Astrocyte of the spinal cord (primary cell): ENCODE measurements at regions not wholly inside any gene's neighbourhood (a gene's known extent, or its start where the extent isn't known, plus 50 kb on each side); places are given as distances from the start of the nearest gene placed in this dataset.

Source experiments
- DNase-seq: peaks from one replicate; pipeline ENCODE4 v3.0.0; 2011; ENCODE audit warnings: low read depth, low spot score
- H3K4me3 ChIP-seq: 2 replicates; pipeline ENCODE4 v1.5.1; 2011; ENCODE audit warnings: low read depth, mild to moderate bottlenecking, low read length, moderate library complexity
- in situ Hi-C: cut with HindIII; loops from 2 replicates; pipeline ENCODE4 v1.10.0; 2017; ENCODE audit warnings: low sequenced_read_pairs
- TF ChIP-seq, protein P1 (sequence below): IDR thresholded peaks from 2 replicates; pipeline ENCODE4 v1.5.1; 2012; ENCODE audit warnings: low read depth, mild to moderate bottlenecking, low read length, inconsistent platforms

- H3K4me3 ChIP-seq, result no peak overlapping the region
- TF ChIP-seq, protein P1, sequence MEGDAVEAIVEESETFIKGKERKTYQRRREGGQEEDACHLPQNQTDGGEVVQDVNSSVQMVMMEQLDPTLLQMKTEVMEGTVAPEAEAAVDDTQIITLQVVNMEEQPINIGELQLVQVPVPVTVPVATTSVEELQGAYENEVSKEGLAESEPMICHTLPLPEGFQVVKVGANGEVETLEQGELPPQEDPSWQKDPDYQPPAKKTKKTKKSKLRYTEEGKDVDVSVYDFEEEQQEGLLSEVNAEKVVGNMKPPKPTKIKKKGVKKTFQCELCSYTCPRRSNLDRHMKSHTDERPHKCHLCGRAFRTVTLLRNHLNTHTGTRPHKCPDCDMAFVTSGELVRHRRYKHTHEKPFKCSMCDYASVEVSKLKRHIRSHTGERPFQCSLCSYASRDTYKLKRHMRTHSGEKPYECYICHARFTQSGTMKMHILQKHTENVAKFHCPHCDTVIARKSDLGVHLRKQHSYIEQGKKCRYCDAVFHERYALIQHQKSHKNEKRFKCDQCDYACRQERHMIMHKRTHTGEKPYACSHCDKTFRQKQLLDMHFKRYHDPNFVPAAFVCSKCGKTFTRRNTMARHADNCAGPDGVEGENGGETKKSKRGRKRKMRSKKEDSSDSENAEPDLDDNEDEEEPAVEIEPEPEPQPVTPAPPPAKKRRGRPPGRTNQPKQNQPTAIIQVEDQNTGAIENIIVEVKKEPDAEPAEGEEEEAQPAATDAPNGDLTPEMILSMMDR, result no peak
- in situ Hi-C loops, result no loop called here
- peak; percentile 5 for DNase-seq
Measured at GRCh38 chr1:244271691-244272308, 179.9 kb downstream of the ADSS2 start.

- no peak overlapping the region for H3K4me3 ChIP-seq
- TF ChIP-seq, protein P1, result peak; percentile 83
- DNase-seq, result peak; percentile 94
- in situ Hi-C loops, result no loop called here
Measured at GRCh38 chr1:244272471-244273261, 179.0 kb downstream of the ADSS2 start.

DNA sequence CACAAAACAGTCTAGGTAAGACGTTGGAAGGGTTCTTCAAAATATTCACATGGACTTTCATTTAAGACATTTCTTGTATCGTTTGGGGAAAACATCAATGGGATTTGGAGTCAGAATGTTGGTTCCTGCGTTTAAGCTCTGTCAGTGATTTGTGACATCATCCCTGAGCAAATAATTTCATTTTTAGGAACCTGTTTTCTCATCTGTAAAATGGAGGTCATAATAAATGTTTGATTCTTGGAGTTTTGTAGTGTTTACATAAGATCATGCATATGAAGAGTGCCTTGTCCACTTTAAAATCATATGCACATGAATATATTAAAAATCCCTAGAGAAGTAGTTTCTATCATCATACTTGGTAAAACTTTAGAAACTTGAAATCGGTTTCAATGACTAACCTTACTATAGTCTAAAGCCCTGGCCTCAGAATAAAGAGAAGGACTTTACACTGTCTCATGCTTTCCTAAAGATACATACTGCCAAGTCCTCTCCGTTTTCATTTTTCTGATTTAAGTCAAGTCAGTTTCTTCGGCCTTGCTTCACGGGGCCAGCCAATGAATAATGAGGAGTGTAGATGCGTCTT is 178.4 kb downstream of the ADSS2 start:
- TF ChIP-seq, protein P1, result no peak
- DNase-seq, result no peak
- in situ Hi-C loops, result no loop called here
- H3K4me3 ChIP-seq, result peak overlapping the region; percentile 17

DNA sequence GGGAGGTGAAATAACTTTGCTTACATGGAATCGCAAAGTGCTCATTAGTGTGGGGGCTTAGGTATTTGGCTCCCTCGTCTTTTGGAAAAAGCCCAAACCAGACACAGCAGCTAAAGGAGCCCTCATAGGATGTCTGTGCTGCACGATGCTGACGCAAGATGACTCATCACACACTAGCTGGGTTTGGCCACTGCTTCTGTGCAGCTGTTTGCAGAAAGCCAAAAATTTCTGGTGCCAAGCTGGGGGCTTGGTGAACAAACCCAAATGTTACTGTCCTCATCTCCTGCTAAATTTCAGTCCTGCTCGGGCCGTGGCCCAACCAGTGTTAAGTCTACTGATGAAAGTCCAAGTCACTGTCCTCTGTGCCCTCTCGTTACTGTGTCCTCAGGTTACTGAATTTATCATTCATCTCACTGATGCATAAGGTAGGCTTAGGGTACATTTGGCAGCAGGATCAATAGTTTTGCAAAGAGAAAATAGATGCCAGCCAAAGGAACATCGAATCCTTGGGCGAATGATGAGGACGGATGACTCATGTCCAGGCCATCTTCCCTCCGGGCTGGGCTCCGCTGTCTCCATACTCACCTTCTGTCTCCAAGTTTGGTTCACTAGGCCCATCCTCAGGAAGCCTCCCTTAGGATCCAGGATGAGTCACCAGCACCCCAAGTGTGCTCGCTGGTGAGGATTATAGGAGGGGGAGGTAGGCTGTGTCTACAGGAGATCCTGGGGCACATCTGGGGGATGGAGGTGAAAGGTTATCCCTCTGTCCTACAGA is 177.7 kb downstream of the ADSS2 start:
- TF ChIP-seq, protein P1, result no peak
- in situ Hi-C loops, result no loop called here
- H3K4me3 ChIP-seq, result peak overlapping the region; percentile 17
- DNase-seq, result peak; percentile 99

DNA sequence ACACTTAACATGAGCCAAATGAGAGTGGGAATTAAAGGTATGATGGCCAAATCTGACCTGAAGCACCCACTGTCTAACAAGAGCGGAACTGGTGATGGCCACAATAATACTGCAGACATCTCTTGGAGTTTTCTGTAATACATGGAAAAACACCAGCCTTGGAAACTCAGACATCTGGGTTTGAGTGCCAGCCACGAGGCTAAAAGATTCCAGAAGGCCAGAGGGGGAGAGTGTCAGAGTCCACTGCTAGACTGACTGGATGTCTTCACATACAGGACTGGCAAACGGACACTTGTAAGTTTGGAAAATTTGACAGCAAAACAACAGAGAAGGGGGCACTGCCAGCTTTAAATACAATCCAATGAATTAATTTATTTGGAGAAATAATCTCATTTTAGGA is 175.1 kb downstream of the ADSS2 start:
- TF ChIP-seq, protein P1, result no peak
- DNase-seq, result peak; percentile 5
- in situ Hi-C loops, result no loop called here
- no peak overlapping the region for H3K4me3 ChIP-seq

GRCh38 chr1:244280201-244280600 is 171.5 kb downstream of the ADSS2 start:
- no peak overlapping the region for H3K4me3 ChIP-seq
- in situ Hi-C loops, result no loop called here
- DNase-seq, result no peak
- TF ChIP-seq, protein P1, result no peak
